IPS-18c (cell line): ENCODE measurements at regions not wholly inside any gene's neighbourhood (a gene's known extent, or its start where the extent isn't known, plus 50 kb on each side); places are given as distances from the start of the nearest gene placed in this dataset.

Source experiments
- H3K4me3 ChIP-seq: 2 replicates; pipeline ENCODE4 v1.7.0; 2013; ENCODE audit warnings: low read depth, mild to moderate bottlenecking, low read length, moderate library complexity; ENCODE audit not compliant: insufficient read depth
- H3K9me3 ChIP-seq: one replicate; pipeline ENCODE4 v1.6.1; 2013; ENCODE audit warnings: mild to moderate bottlenecking, low read length, moderate library complexity; ENCODE audit not compliant: control insufficient read depth, insufficient read depth

- no peak overlapping the region for H3K4me3 ChIP-seq
- H3K9me3 ChIP-seq: no peaks in the 10 kb centered on the region
These were observed 123.2 kb upstream of the ANKFN1 start for GRCh38 chr17:56030009-56030624.

GRCh38 chr17:56031636-56032035 is 121.6 kb upstream of the ANKFN1 start:
- no peaks in the 10 kb centered on the region for H3K9me3 ChIP-seq

GRCh38 chr17:56034197-56034635 is 119.1 kb upstream of the ANKFN1 start:
- no peak overlapping the region for H3K4me3 ChIP-seq

More at GRCh38 chr17:56031636-56032035, 121.6 kb upstream of the ANKFN1 start:
- no peak overlapping the region for H3K4me3 ChIP-seq

GRCh38 chr17:56038131-56038530 is 115.1 kb upstream of the ANKFN1 start:
- Histone ChIP-seq H3K9me3 (no peaks in the 10 kb centered on the region), H3K4me3 (no peak overlapping the region)

More at GRCh38 chr17:56034197-56034635, 119.1 kb upstream of the ANKFN1 start:
- no peaks in the 10 kb centered on the region for H3K9me3 ChIP-seq

- Histone ChIP-seq H3K9me3 (no peaks in the 10 kb centered on the region), H3K4me3 (no peak overlapping the region)
These were observed 107.4 kb upstream of the ANKFN1 start for GRCh38 chr17:56045872-56046271.

- H3K4me3 ChIP-seq: no peak overlapping the region
- no peaks in the 10 kb centered on the region for H3K9me3 ChIP-seq
These were observed 105.9 kb upstream of the ANKFN1 start for GRCh38 chr17:56047331-56047730.

GRCh38 chr17:56057869-56058268 is 95.4 kb upstream of the ANKFN1 start:
- no peak overlapping the region for H3K4me3 ChIP-seq
- H3K9me3 ChIP-seq: peaks cover 2% of the 10 kb centered on the region

- H3K4me3 ChIP-seq: no peak overlapping the region
- peaks cover 2% of the 10 kb centered on the region for H3K9me3 ChIP-seq
These were observed 88.8 kb upstream of the ANKFN1 start for GRCh38 chr17:56064506-56064905.

GRCh38 chr17:56074361-56074890 is 78.8 kb upstream of the ANKFN1 start:
- H3K9me3 ChIP-seq: no peaks in the 10 kb centered on the region
- H3K4me3 ChIP-seq: no peak overlapping the region

- H3K4me3 ChIP-seq: no peak overlapping the region
- no peaks in the 10 kb centered on the region for H3K9me3 ChIP-seq
These were observed 76.3 kb upstream of the ANKFN1 start for GRCh38 chr17:56076980-56077379.

GRCh38 chr17:56083475-56083874 is 69.8 kb upstream of the ANKFN1 start:
- H3K4me3 ChIP-seq: no peak overlapping the region
- H3K9me3 ChIP-seq: no peaks in the 10 kb centered on the region

- Histone ChIP-seq H3K4me3 (no peak overlapping the region), H3K9me3 (no peaks in the 10 kb centered on the region)
These were observed 67.6 kb upstream of the ANKFN1 start for GRCh38 chr17:56085576-56086267.

GRCh38 chr17:56087199-56087598 is 66.1 kb upstream of the ANKFN1 start:
- Histone ChIP-seq H3K9me3 (no peaks in the 10 kb centered on the region), H3K4me3 (no peak overlapping the region)

GRCh38 chr17:56096026-56096810 is 57.1 kb upstream of the ANKFN1 start:
- Histone ChIP-seq H3K4me3 (no peak overlapping the region), H3K9me3 (no peaks in the 10 kb centered on the region)

- H3K9me3 ChIP-seq: no peaks in the 10 kb centered on the region
- no peak overlapping the region for H3K4me3 ChIP-seq
These were observed 54.5 kb upstream of the ANKFN1 start for GRCh38 chr17:56098746-56099145.

GRCh38 chr17:56099649-56100048 is 53.6 kb upstream of the ANKFN1 start:
- H3K4me3 ChIP-seq: no peak overlapping the region
- no peaks in the 10 kb centered on the region for H3K9me3 ChIP-seq
